Stimulated activated CD4-positive, alpha-beta T cell treated with anti-CD3 and anti-CD28 coated beads, TNF-alpha, amount 100 ng/mL, for 4 hours (primary cell): ENCODE measurements at regions not wholly inside any gene's neighbourhood (a gene's known extent, or its start where the extent isn't known, plus 50 kb on each side); places are given as distances from the start of the nearest gene placed in this dataset.

Source experiments
- DNase-seq, 3 experiments: peaks; one replicate each; pipeline ENCODE4 v3.0.0-alpha.2; 2020; ENCODE audit warnings: low read depth in 3 of 3

DNA sequence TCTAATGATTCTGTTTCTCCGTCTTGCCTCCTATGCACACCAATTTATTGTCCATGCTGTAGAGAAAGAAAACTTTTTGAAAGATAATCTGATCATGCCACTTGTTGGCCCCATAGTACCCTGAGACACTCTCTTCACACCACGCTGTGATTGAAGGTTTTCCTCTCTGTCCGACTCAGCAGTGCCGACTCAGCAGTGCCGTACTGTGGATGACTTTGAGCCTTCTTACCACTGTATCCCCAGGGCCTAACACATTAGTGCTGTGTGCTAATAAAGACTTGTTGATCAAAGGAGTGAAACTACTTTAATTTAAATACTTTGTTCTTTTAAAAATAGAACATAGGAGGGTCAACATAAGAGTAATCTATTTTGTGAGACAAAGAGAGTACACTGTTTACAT is 429.6 kb downstream of the KLF12 start:
- DNase-seq = no peak

DNA sequence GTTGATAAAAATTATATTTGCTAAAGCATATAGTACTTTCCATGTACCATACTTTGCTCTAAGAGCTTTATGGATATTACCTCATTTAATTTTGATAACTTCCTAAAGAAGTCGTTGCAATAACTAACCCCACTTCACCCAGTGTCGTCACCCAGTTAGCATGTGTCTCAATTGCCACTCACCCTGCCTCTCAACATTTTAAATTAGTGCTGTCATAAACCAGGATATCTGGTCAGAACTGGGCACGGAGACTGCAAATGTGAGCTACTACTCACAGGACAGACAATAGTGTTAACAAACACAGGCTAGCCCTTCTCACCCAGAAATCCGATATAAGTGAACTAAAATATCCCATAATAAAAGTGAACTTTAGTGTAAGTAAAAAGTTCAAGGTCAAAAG is 430.6 kb downstream of the KLF12 start:
- no peak for DNase-seq

DNA sequence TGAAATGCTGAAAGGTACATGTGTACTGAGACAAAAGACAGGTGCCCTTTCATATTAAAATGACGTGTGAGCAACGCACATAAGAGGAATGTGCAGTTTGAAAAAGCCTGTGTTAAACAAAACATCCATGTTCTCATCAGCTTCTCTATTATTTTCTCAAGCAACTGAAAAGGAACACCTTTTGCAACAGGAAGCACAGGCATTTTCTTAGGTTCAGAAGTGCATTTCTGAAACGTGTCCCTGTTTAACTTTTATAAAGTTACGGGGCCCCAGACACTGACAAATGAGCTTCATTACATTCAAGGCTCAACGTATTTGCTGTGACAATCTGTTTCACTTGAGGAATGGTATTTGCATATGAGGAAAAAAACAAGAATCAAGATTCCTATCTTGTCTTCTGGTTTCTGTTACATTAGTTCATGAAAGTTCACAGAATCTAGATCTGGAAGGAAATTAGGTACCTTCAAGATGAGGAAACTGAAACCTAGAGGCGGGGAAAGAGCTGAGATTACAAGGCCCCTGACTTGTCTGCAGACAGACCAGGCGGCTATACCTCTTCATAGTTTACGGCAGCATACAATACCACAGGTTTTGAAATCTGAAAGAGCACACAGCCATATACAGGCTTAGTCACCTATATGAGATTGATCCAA is 431.7 kb downstream of the KLF12 start:
- no peak for DNase-seq

DNA sequence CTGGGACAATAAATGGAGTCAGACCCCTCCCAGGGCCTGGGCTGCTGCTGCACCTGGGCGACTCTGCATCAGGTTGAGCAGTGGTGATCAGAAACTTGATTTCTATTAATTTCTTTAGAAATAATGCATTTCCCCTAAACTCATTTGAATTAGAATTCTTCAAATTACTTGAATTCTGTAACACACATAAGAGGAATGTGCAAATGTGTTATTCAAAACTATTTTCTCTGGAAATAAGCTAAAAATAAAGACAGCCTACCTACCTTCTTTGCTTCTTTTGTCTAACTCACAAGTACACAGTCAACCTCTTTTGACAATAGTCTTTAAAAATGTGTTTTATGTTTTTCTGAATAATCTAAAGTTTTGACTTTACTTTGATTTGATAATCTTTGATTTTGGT is 433.0 kb downstream of the KLF12 start:
- no peak for DNase-seq

DNA sequence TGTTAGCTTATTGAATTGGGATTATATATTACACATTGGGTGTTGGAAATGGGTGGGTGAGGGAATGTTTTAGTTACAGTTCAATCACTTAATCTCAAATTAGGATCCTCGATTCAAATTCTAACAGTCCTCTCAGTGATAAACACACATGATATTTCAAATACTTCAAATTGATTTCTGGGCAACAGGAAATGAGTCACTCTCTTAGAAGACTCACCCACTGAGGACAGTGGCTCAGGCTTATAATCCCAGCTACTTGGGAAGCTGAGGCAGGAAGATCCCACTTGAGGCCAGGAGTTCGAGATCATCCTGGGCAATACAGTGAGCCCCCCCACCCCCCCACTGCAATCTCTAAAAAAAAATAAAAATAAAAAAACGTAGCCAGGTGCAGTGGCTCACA is 435.3 kb downstream of the KLF12 start:
- no peak for DNase-seq

DNA sequence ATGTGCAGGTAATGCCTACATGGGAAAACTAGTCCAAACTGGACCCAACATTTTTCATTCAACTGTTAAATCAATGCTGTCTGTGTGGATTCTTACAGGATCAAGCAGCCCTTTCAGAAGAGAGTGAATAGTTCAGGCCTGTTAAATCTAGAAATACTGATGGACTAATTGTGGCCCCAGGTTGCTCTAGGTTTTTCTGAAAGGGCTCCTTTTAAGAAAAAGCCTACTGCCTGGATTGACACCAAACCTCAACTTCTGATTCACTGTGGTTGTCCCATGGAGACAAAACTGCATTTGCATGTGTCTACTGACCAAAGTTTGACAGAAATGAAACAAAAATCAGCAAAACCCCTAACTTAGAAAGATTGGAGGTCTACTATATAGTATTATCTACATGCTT is 437.0 kb downstream of the KLF12 start:
- DNase-seq = no peak

DNA sequence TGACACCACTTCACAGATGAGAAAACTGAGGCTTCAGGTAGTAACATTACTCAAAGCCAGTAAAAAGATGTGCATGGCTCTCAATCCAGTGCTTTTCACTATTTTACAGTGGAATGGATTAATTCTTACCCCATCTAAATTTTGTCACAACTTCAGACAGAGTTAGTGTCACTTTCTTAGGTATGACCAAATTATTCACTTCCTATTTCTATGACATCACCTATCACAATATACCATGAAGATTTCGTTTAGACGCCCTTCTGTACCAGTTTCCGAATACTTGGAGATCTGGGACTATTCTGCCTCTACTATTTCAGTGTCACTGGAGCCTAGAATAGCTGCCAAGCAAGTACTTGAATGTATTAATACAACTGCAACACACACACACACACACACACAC is 437.5 kb downstream of the KLF12 start:
- no peak for DNase-seq

DNA sequence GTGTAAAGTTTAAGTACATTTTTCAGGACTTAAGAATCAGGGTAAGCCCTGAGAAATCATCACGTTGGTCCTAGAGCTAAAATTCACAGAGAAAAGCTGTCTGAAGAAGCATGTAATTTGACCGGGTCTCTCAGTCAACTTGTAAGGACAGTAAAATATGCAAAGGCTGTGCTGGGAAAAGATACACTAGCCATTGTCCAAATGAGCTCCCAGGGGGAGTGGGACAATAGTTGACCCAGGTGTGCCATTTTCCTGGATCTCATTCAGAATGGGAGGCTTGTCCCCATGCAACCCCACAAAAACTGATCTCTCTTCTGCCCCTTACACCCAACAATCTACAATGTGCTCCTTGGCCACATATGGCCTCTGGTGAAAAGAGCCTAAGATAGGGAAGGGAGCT is 437.9 kb downstream of the KLF12 start:
- DNase-seq = no peak

DNA sequence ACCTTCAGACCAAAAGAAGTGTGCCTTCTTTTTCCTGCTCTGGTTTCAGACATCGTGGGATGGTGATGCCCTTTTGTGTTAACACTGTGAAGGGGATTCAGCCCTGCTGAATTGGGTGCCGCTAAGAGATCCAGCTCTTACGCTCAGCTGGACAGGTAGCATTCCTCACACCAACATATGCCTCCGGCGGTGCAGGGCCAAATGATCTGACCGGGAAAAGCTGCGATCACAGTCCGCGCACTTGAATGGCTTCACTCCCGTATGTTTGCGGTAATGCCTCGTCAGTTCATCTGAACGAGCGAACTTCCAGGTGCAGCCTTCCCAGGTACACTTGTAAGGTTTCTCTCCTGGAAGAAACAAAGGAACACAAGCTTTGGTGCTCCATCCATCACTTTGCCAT is 438.9 kb downstream of the KLF12 start:
- DNase-seq = no peak

DNA sequence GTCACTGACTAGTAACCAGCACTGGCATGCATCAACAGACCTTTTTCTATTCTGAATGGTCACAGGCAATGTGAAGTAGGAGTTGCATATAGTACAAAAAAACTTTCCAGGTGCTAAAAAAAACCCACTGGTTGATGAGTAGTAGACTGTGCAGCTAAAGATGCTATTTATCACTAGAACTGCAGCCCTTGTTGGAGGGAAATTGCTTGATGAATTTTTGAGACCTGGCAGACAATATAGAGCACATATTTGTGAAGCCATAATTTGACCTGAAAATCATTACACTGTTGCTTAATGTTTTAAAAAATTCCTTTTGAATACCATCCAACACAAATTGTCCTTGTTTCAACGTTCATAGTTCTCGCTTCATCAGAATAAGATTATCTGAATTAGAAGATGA is 441.0 kb downstream of the KLF12 start:
- no peak for DNase-seq

DNA sequence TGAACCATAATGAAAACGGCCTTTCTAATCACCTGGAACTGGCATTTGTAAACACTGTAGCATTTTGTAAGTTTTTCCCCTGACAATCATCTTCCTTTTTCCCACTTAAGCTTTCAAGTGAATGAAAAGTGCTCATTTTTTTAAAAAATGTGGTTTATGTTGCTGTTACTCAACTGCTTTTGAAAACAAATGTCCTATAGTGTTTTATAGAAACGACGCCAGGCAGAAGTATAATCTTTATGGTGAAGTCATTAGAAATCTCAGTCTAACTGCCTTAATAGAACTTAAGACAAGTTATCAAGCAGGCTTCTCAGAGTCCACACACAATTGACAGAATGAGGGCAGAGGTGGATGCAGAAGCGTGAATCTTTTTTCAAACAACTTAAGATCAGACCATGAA is 442.3 kb downstream of the KLF12 start:
- no peak for DNase-seq

DNA sequence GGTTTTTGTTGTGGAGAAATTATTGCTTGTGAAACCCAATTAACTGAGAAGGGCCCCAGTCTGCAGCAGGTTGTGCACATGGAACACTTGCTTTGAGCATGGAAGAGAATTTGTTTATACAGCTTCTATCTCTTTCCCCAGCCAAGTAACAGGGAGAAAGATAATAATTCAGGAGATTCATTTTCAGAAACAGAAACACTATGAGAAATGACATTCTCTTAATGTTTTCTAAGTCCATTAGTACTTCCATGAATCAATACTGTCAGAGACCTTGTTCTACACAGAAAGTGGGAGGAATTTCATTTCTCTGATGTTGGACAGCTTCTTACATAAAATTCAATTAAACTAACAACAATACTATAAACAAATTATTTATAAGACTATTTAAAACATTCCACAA is 446.3 kb downstream of the KLF12 start:
- no peak for DNase-seq

DNA sequence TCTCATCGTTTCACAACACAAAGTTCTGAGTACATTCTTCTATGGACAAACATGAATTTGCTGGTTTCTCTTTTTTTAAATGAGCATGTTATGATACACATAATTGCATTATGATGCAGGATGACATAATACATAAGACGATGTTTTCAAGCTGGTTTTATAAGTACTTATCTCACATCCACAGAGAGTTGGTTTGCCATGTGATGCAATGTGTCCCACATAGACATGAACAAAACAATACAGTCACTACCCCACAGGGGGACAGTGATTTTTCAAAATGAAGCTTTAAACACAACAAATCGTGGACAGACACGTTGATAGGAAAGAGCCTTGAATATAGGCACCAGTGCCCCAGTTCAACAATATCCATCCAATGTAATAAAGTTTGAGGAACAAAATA is 447.1 kb downstream of the KLF12 start:
- DNase-seq = no peak

DNA sequence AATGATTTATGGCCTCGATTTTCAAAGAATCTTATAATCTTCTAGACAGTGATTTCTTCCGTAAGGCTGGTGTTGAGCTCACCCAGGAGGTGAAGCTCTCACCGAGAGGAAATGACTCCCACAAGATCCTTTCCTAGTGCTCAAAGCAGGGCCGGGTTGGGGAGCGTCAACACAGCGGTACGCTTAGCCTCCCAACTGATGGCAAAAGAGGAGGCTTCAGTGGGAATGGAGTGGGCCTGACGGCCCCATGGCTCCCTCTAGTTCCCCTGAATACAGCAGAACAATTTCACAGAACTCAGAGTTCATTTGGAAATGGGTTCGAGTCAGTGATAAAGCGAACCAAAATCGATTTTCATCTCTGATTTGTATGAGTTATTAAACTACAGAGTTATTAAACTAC is 449.5 kb downstream of the KLF12 start:
- no peak for DNase-seq

DNA sequence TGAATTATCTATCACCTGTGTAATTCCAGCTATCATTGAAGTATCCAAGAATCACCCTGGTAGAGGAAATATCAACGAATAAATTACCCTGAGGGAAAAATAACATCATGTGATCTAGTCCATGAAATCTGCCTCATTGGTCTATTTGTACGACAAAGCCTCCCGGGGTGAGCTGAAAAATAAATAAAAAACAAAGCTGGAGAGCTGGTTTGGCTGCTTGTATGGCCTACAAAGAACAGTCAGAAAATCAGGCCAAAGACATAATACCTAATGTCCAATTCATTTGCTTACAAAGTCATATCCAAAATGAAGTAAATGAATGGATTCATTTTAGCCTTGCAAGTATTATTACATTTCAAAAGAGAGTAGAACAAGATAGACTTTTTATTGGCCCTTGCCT is 449.9 kb downstream of the KLF12 start:
- no peak for DNase-seq

DNA sequence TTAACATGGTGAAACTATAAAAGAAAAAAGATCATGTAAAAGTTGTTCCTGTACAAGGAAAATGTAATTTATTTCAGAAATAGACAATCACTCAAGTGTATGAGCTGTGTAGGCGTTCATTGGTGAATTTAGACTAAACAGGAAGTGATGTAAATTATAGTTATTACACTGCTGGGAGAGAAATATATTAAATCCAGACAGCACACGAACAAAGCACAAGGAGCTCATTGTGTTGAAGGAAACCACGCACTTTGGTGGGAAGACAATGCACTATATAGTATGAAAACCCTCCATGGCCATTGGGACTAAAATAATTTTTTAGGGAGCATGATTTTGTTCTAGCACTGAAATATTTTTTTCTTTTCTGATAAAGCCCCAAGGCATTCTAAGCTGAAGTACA is 450.5 kb downstream of the KLF12 start:
- DNase-seq = no peak

DNA sequence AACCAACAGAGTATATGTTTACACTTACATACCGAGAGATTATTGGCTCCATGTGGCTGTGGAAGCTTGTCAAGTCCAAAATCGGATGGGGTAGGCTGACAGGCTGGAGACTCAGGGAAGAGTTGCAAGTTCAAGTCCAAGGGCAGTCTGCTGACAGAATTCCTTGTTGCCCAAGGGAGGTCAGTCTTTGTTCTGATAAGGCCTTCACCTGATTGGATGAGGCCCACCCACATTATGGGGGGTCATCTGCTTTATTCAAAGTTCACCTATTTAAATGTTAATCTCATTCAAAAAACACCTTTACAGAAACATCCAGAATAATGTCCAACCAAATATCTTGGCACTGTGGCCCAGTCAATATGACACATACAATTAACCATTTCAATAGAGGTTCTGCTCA is 452.4 kb downstream of the KLF12 start:
- DNase-seq = no peak

DNA sequence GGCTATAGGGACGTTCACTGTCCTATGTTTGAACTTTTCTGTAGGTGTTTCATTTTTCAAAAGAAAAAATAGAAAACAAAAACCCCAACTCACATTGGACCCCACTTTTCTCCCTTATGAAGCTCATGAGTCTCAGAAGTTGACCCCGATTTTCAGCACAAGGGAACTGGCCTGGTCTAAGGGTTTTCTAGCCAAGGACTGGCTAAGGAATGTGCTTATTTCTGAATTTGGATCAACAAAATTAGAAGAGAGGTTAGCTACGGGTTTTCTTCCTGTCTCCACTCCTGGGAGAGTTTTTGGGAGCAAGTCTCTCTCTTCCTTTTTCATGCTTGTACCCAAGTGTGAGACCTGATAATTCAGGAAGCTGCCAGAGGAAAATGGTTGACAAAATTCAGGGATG is 453.2 kb downstream of the KLF12 start:
- DNase-seq = no peak

DNA sequence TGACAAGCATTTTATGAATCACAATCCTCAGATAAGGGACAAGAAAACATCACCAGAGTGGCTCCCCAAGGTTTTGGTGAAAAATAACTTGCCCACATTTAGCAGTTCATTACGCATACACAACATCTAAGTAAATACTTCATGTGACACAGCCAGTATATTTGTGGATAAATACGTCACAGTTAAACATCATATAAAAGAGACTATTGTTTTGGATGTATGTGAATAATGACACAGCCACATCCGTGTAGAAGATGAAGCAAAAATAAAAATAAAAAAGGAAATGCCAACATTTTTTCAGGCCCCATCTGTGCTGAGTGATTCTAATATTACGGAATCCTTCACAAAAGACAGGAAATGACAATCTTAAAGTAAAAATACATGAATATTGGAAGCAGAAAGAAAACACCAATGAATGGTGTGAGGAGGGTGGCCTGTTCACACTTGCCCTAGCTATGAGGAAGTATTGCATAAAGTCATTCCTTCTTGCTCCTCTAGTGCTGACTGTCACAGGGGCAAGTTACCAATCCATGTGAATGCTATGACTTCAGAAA is 457.1 kb downstream of the KLF12 start:
- no peak for DNase-seq

DNA sequence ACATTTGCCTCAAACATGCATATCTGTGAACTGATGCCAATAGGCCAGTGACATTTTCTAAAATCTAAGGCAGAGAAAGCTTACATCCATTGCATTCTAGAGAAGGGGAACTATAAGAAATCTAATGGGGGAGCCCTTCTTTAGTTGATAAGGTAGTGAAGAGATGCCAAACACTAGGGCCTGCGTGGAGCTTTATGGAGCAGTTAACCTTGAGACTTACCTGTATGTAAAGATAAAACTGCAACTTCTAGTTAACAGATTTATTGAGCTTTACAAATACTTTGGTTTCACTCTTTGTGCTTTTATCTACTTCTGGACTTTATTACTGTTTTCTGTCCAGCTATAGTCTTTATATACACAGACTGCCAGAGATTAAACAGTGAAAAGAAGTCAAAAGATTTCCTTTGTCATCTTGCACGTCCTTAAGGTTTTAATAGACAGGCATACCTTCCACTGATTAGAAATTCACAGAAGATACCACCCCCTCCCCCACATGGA is 457.6 kb downstream of the KLF12 start:
- DNase-seq = no peak

DNA sequence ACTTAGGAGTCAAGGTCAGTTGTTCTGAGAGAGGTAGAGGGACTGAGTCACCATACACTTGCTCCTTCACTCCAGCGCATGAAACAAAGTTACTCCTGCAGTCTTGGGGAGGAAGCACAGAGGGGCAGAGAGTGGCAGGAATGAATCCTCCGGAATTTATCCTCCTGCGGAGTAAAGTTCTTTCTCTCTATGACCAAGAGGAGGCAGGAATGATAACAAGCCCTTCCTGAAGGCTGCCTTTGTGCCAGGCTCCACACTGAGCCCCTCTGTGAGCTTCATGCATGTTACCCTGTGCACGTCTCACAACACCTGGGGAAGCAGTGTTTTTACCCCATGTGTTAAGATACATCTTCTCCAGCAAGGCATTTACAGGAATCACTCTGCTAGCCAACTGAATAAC is 458.4 kb downstream of the KLF12 start:
- DNase-seq = no peak

DNA sequence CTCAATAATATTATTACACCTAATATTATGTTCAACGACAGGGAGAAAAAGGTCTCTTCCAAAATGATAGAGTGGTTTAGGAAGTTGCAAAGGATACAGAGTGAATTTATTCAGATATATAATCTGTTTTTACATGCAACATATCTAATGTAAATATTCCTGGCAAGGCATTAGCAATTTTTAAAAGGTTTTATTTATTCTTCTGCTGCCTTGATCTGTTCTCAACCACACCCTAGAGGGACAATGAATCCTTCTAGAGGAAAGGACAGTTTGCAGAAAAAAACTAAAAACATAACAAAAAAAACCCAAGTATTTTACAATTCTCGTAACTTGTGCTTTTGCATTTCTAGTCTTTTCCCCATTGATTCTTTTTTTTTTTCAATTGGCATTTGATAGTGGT is 459.6 kb downstream of the KLF12 start:
- no peak for DNase-seq

DNA sequence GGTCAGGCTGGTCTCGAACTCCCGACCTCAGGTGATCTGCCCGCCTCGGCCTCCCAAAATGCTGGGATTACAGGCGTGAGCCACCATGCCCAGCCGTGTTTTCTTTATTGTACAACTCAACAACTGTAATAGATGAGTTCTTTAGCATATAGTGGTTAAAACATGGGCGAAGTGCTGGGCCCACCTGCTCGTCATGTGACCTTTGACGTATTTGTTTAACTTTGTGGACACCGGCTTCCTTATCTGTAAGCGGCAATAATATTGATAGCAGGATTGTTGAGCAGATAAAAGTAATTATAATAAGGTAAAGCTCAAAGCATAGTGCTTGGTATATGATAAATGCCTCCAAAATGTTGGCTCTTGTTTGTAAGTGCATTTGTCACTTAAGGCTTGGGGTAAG is 460.3 kb downstream of the KLF12 start:
- no peak for DNase-seq

DNA sequence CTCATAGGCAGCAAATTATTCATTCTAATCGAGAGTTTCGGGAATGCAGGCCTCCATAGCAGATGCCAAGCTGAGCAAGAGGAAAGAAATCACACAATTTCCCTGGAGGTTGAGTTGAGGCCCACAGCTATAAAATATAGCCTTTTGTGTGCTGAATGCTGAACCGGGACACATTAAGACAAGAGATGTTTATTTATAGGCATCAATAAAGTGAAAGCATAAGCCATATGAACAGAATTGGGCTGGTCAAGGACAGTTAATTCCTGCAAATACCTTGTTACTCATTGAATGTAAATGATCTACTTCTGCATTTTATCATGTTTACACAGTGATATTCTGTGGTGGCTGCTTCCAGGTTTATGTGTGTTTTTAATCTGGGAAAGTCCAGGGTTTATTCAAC is 461.7 kb downstream of the KLF12 start:
- DNase-seq = no peak
